GM12891 (cell line): ENCODE measurements at regions not wholly inside any gene's neighbourhood (a gene's known extent, or its start where the extent isn't known, plus 50 kb on each side); places are given as distances from the start of the nearest gene placed in this dataset.

Source experiments
- PAX5 ChIP-seq: IDR thresholded peaks from 2 replicates; pipeline ENCODE4 v1.6.1; 2011; ENCODE audit warnings: low read length, moderate library complexity, mild to moderate bottlenecking; ENCODE audit not compliant: insufficient read depth, severe bottlenecking
- POLR2A ChIP-seq: IDR thresholded peaks from 2 replicates; pipeline ENCODE4 v1.6.1; 2011; ENCODE audit warnings: low read depth, low read length, control low read depth
- POLR2AphosphoS5 ChIP-seq: IDR thresholded peaks from 2 replicates; pipeline ENCODE4 v1.6.1; 2011; ENCODE audit warnings: low read depth, low read length, control low read depth
- TAF1 ChIP-seq: IDR thresholded peaks from 2 replicates; pipeline ENCODE4 v1.6.1; 2011; ENCODE audit warnings: low read depth, low read length, control low read depth

GRCh38 chr6:93751969-93752368 lies 332.6 kb upstream of the EPHA7 start:
- TF ChIP-seq POLR2A (no peak), TAF1 (no peak), POLR2AphosphoS5 (no peak), PAX5 (no peak)
